Pancreas (tissue), 10 donors: ENCODE measurements at regions not wholly inside any gene's neighbourhood (a gene's known extent, or its start where the extent isn't known, plus 50 kb on each side); places are given as distances from the start of the nearest gene placed in this dataset.

Experiments used
- ATAC-seq, 4 donors: fragments of 200-7000 bp; cut with Tn5 transposase; one replicate each; pipeline versions ENCODE4 v1.8.0 to v1.9.1; 2020; ENCODE audit warnings: mild to moderate bottlenecking in 4 of 4, moderate library complexity in 4 of 4
- DNase-seq, 6 donors: peaks; one replicate each; pipeline ENCODE4 v3.0.0-alpha.2; 2020
- FAIRE-seq: peaks from 2 replicates; lab custom pipeline; 2012; peaks lifted over from hg19 to GRCh38; lab: Jason Lieb, UNC
- H3K27ac ChIP-seq, 4 donors: fragments of 200-600 bp; sonication (generic); 1 replicate in 3 of 4; 2 replicates in 1 of 4; pipeline versions ENCODE4 v1.5.0 to v1.8.0; 2020
- H3K27me3 ChIP-seq, 4 donors: fragments of 200-600 bp; one replicate each; pipeline ENCODE4 v1.8.0; 2021
- H3K36me3 ChIP-seq, 3 donors: fragments of 200-600 bp; sonication (generic) in 1 of 3; one replicate each; pipeline versions ENCODE4 v1.5.0 to v1.8.0; 2020 to 2021
- H3K4me1 ChIP-seq, 3 donors: fragments of 200-600 bp; one replicate each; pipeline ENCODE4 v1.8.0; 2021
- H3K4me3 ChIP-seq, 4 donors: fragments of 200-600 bp; sonication (generic) in 2 of 4; one replicate each; pipeline versions ENCODE4 v1.5.0 to v1.8.0; 2020 to 2021
- H3K9me3 ChIP-seq, 4 donors: fragments of 200-600 bp; one replicate each; pipeline ENCODE4 v1.8.0; 2021
- CTCF ChIP-seq, 4 donors: fragments of 200-600 bp; sonication (generic) in 3 of 4; IDR thresholded peaks; one replicate each; pipeline versions ENCODE4 v1.5.0 to v1.8.0; 2021; ENCODE audit warnings: antibody characterized with exemption in 4 of 4
- WGBS, 2 donors: extraction: QIAGEN DNeasy Blood & Tissue Kit; methylation state at CpG; one replicate each; pipeline ENCODE4 v1.1.7; 2013; 5-methylcytosine and 5-hydroxymethylcytosine counted together
- intact Hi-C, 3 donors: fragments of 100-400 bp; cut with DNase I; formaldehyde crosslinking; loops; one replicate each; pipeline versions ENCODE4 v1.11.1 to v1.14.2; 2022
- donor health status: healthy with polysubstance abuse.
- donor health status: DM: no; HTN: no; CAD: no; lungs with moderate emphysema.
- donor health status: DM: no; HTN: no; CAD: no.
- donor health status: control.
- donor health status: control.
- donor health status: Bipolar disorder and iron deficiency.
- donor health status: DM: yes; HTN: yes; CAD: no.
- donor health status: DM: no; HTN: no; CAD: no.
- donor health status: DM: no; HTN: no; CAD: no.
- donor health status: DM: yes; HTN: yes; CAD: no.

GRCh38 chr6:133012774-133013173, 198.4 kb downstream of the RPS12 start:
- Histone ChIP-seq H3K4me1 (no peaks in the 10 kb centered on the region), H3K36me3 (no peaks in the 10 kb centered on the region), H3K9me3 (no peaks in the 10 kb centered on the region), H3K27ac (no peak overlapping the region), H3K4me3 (no peak overlapping the region), H3K27me3 (no peaks in the 10 kb centered on the region)
- no peak for FAIRE-seq
- WGBS, 2 donors: 46 to 68% methylated on average over 1 of the region's 1 CpG
- DNase-seq: no peak
- no peak for ATAC-seq
- no peak for TF ChIP-seq CTCF (IDR thresholded peaks at IDR 0.05)
- intact Hi-C loops: no loop called here

GRCh38 chr6:133016631-133017030, 202.3 kb downstream of the RPS12 start:
- H3K27ac ChIP-seq: no peak overlapping the region

GRCh38 chr6:133017581-133017980, 203.2 kb downstream of the RPS12 start:
- no peaks in the 10 kb centered on the region for H3K36me3 ChIP-seq
- ATAC-seq (no peak), DNase-seq (no peak), FAIRE-seq (no peak)
- H3K9me3 ChIP-seq: no peaks in the 10 kb centered on the region
- no peak overlapping the region for H3K4me3 ChIP-seq
- intact Hi-C loops: no loop called here
- H3K4me1 ChIP-seq: no peaks in the 10 kb centered on the region
- H3K27ac ChIP-seq: no peak overlapping the region
- H3K27me3 ChIP-seq: no peaks in the 10 kb centered on the region
- WGBS, 2 donors: 51 to 63% methylated on average over 5 of the region's 5 CpGs
- no peak for TF ChIP-seq CTCF (IDR thresholded peaks at IDR 0.05)

More at GRCh38 chr6:133016631-133017030, 202.3 kb downstream of the RPS12 start:
- no peak overlapping the region for H3K4me3 ChIP-seq
- ATAC-seq (no peak), DNase-seq (no peak), FAIRE-seq (no peak)
- WGBS, 2 donors: 77 to 81% methylated on average over 5 of the region's 5 CpGs
- H3K27me3 ChIP-seq: no peaks in the 10 kb centered on the region
- no peaks in the 10 kb centered on the region for H3K4me1 ChIP-seq
- H3K36me3 ChIP-seq: no peaks in the 10 kb centered on the region
- no peak for TF ChIP-seq CTCF (IDR thresholded peaks at IDR 0.05)
- no peaks in the 10 kb centered on the region for H3K9me3 ChIP-seq
- intact Hi-C loops: no loop called here

- Histone ChIP-seq H3K4me1 (no peaks in the 10 kb centered on the region), H3K27ac (no peak overlapping the region), H3K9me3 (no peaks in the 10 kb centered on the region), H3K27me3 (no peaks in the 10 kb centered on the region), H3K36me3 (no peaks in the 10 kb centered on the region), H3K4me3 (no peak overlapping the region)
- no peak for TF ChIP-seq CTCF (IDR thresholded peaks at IDR 0.05)
- DNase-seq (no peak), FAIRE-seq (no peak), ATAC-seq (no peak)
- intact Hi-C loops: no loop called here
- WGBS, 2 donors: 67 to 75% methylated on average over 1 to 2 of the region's 2 CpGs
Measured at GRCh38 chr6:133026705-133027104, 212.3 kb downstream of the RPS12 start.

- no peak for FAIRE-seq
- DNase-seq: no peak
- no peaks in the 10 kb centered on the region for H3K27me3 ChIP-seq
- H3K9me3 ChIP-seq: no peaks in the 10 kb centered on the region
- no peak for ATAC-seq
- TF ChIP-seq CTCF (IDR thresholded peaks at IDR 0.05): no peak
- H3K36me3 ChIP-seq: no peaks in the 10 kb centered on the region
- H3K4me1 ChIP-seq: no peaks in the 10 kb centered on the region
- intact Hi-C loops: no loop called here
- WGBS, 2 donors: 81 to 88% methylated on average over 4 of the region's 4 CpGs
- H3K4me3 ChIP-seq: no peak overlapping the region
- H3K27ac ChIP-seq: no peak overlapping the region
Measured at GRCh38 chr6:133033263-133033662, 207.9 kb upstream of the EYA4 start.
